Calu3 (cell line): ENCODE measurements at regions not wholly inside any gene's neighbourhood (a gene's known extent, or its start where the extent isn't known, plus 50 kb on each side); places are given as distances from the start of the nearest gene placed in this dataset.

Source experiments
- BruUV-seq: library from RNA; stranded (reverse); fragments of 400-500 nt; replicated peaks from 2 replicates; lab custom pipeline; 2021; lab: Mats Ljungman, UMichigan
- CTCF ChIA-PET: fragments of 300-600 bp; sonication (Branson Sonifier 250); formaldehyde crosslinking; loops from one replicate; lab custom pipeline; 2022; ENCODE audit warnings: antibody characterized with exemption; lab: Charles Lee
- DNase-seq: peaks from one replicate; pipeline ENCODE4 v3.0.0; 2022
- H3K27ac Mint-ChIP-seq: one replicate; pipeline ENCODE4 v1.8.0; 2022; ENCODE audit warnings: mixed read lengths; ENCODE audit not compliant: unreplicated experiment
- H3K27me3 Mint-ChIP-seq: one replicate; pipeline ENCODE4 v1.8.0; 2022; ENCODE audit warnings: mixed read lengths; ENCODE audit not compliant: unreplicated experiment
- H3K36me3 Mint-ChIP-seq: one replicate; pipeline ENCODE4 v1.8.0; 2022; ENCODE audit warnings: mild to moderate bottlenecking, moderate library complexity, mixed read lengths; ENCODE audit not compliant: insufficient read depth, unreplicated experiment
- H3K4me1 Mint-ChIP-seq: one replicate; pipeline ENCODE4 v1.8.0; 2022; ENCODE audit warnings: mild to moderate bottlenecking, low read depth, mixed read lengths; ENCODE audit not compliant: unreplicated experiment
- H3K4me3 Mint-ChIP-seq: one replicate; pipeline ENCODE4 v1.8.0; 2022; ENCODE audit warnings: mild to moderate bottlenecking, low read depth, moderate library complexity, mixed read lengths; ENCODE audit not compliant: unreplicated experiment
- H3K9me3 Mint-ChIP-seq: one replicate; pipeline ENCODE4 v1.8.0; 2022; ENCODE audit warnings: low read depth, mixed read lengths; ENCODE audit not compliant: unreplicated experiment
- CTCF ChIP-seq: fragments of 200-600 bp; IDR thresholded peaks from one replicate; pipeline ENCODE4 v1.8.0; 2022; ENCODE audit warnings: antibody characterized with exemption; ENCODE audit not compliant: unreplicated experiment
- intact Hi-C: fragments of 100-400 bp; cut with micrococcal nuclease; formaldehyde crosslinking; loops from one replicate; pipeline ENCODE4 v1.10.0; 2022; ENCODE audit not compliant: unreplicated experiment

- H3K27me3 Mint-ChIP-seq, result no peaks in the 10 kb centered on the region
- DNase-seq, result no peak
- no peak for TF ChIP-seq CTCF
- intact Hi-C loops, result no loop called here
- BruUV-seq, result no TSS peak
- no peak overlapping the region for H3K27ac Mint-ChIP-seq
- no peak overlapping the region for H3K4me3 Mint-ChIP-seq
- H3K36me3 Mint-ChIP-seq, result no peaks in the 10 kb centered on the region
- CTCF ChIA-PET, result no interaction called here
- no peaks in the 10 kb centered on the region for H3K4me1 Mint-ChIP-seq
- no peaks in the 10 kb centered on the region for H3K9me3 Mint-ChIP-seq
Measured at GRCh38 chr13:82412749-82413148, 1469.5 kb downstream of the SLITRK1 start.

GRCh38 chr13:82407321-82407720 is 1475.0 kb downstream of the SLITRK1 start:
- TF ChIP-seq CTCF, result no peak
- intact Hi-C loops, result no loop called here
- DNase-seq, result no peak
- no TSS peak for BruUV-seq
- Mint-ChIP-seq H3K36me3 (no peaks in the 10 kb centered on the region), H3K4me3 (no peak overlapping the region), H3K27me3 (no peaks in the 10 kb centered on the region), H3K4me1 (no peaks in the 10 kb centered on the region), H3K9me3 (no peaks in the 10 kb centered on the region), H3K27ac (no peak overlapping the region)
- CTCF ChIA-PET, result no interaction called here

GRCh38 chr13:82374719-82375118 is 1507.6 kb downstream of the SLITRK1 start:
- Mint-ChIP-seq H3K27ac (no peak overlapping the region), H3K36me3 (no peaks in the 10 kb centered on the region), H3K9me3 (no peaks in the 10 kb centered on the region), H3K4me1 (no peaks in the 10 kb centered on the region), H3K4me3 (no peak overlapping the region), H3K27me3 (no peaks in the 10 kb centered on the region)
- intact Hi-C loops, result no loop called here
- BruUV-seq, result no TSS peak
- DNase-seq, result no peak
- CTCF ChIA-PET, result interaction anchor here (0.6 kb wide), 1 partner anchor 596 kb away, joined by 3 read pairs; no protein-coding TSS in a partner anchor
- TF ChIP-seq CTCF, result no peak

- no peaks in the 10 kb centered on the region for H3K9me3 Mint-ChIP-seq
- intact Hi-C loops, result no loop called here
- BruUV-seq, result no TSS peak
- DNase-seq, result no peak
- H3K27me3 Mint-ChIP-seq, result no peaks in the 10 kb centered on the region
- H3K4me1 Mint-ChIP-seq, result no peaks in the 10 kb centered on the region
- H3K4me3 Mint-ChIP-seq, result no peak overlapping the region
- no peaks in the 10 kb centered on the region for H3K36me3 Mint-ChIP-seq
- CTCF ChIA-PET, result no interaction called here
- H3K27ac Mint-ChIP-seq, result no peak overlapping the region
- TF ChIP-seq CTCF, result no peak
Measured at GRCh38 chr13:82370316-82370715, 1512.0 kb downstream of the SLITRK1 start.

- Mint-ChIP-seq H3K27me3 (no peaks in the 10 kb centered on the region), H3K27ac (no peak overlapping the region), H3K36me3 (no peaks in the 10 kb centered on the region), H3K4me1 (no peaks in the 10 kb centered on the region), H3K9me3 (no peaks in the 10 kb centered on the region), H3K4me3 (no peak overlapping the region)
- no peak for DNase-seq
- no peak for TF ChIP-seq CTCF
- BruUV-seq, result no TSS peak
- CTCF ChIA-PET, result no interaction called here
- intact Hi-C loops, result no loop called here
Measured at GRCh38 chr13:82364525-82364924, 1517.7 kb downstream of the SLITRK1 start.
